ENCODE measurements at regions not wholly inside any gene's neighbourhood (a gene's known extent, or its start where the extent isn't known, plus 50 kb on each side); places are given as distances from the start of the nearest gene placed in this dataset.
A peak's percentile ranks its signal among the peaks of the same experiment; 100 is the strongest.

DNA sequence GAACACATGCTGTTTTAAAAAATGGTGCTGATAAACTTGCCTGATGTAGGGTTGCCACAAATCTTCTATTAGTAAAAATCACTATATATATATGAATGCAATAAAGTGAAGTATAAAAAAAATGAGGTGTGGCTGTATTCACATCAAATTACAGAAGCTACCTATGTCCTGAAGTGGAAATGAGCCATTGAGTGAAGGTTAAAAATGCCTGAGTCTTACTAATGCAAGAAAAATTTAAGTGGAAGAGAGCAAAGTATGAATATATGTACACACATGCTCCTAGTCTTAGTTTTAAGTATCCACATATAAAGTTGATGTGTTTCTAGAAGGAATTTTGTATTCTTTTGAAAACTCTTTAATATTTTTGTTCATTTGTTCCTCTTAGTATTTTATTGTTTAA, 808.3 kb upstream of the MAN1A1 start:
- H2AFZ ChIP-seq (ENCODE audit: control insufficient read depth, low read length): no peak overlapping the region
- no peaks in the 10 kb centered on the region for H3K4me1 ChIP-seq (ENCODE audit: control insufficient read depth, extremely low read depth, insufficient read depth, low read length)
- H3K27ac ChIP-seq (ENCODE audit: control insufficient read depth, insufficient read depth, low read length): no peak overlapping the region
- FAIRE-seq (no peak), DNase-seq (ENCODE audit: low read depth, low spot score) (peak; percentile 1)
- no peaks in the 10 kb centered on the region for H4K20me1 ChIP-seq (ENCODE audit: control insufficient read depth, extremely low read depth, insufficient read depth, low read length)
- H3K79me2 ChIP-seq (ENCODE audit: control insufficient read depth, insufficient read depth, low read length): no peaks in the 10 kb centered on the region
- no peak overlapping the region for H3K4me3 ChIP-seq (ENCODE audit: control insufficient read depth in 2 of 3, extremely low read depth in 1 of 3, insufficient read depth in 2 of 3, low read depth in 1 of 3, low read length in 3 of 3)
- H3K9me3 ChIP-seq (ENCODE audit: control insufficient read depth, low read depth, low read length): no peaks in the 10 kb centered on the region
- H3K4me2 ChIP-seq (ENCODE audit: control insufficient read depth, extremely low read depth, insufficient read depth, low read depth, low read length): no peak overlapping the region
- H3K36me3 ChIP-seq (ENCODE audit: control insufficient read depth in 2 of 2, extremely low read depth in 1 of 2, insufficient read depth in 2 of 2, low read length in 2 of 2): no peaks in the 10 kb centered on the region
- dilution Hi-C loops (cut with MboI; ENCODE audit: extremely low pct_ligation_motif_present, low sequenced_read_pairs): no loop called here
- H3K9ac ChIP-seq (ENCODE audit: control insufficient read depth, extremely low read depth, insufficient read depth, low read length): no peak overlapping the region
- H3K9me1 ChIP-seq (ENCODE audit: control insufficient read depth, extremely low read depth, insufficient read depth, low read length): no peaks in the 10 kb centered on the region
- TF ChIP-seq EZH2 (IDR thresholded peaks at IDR 0.05; ENCODE audit: low read length): no peak
- TF ChIP-seq, protein P1, sequence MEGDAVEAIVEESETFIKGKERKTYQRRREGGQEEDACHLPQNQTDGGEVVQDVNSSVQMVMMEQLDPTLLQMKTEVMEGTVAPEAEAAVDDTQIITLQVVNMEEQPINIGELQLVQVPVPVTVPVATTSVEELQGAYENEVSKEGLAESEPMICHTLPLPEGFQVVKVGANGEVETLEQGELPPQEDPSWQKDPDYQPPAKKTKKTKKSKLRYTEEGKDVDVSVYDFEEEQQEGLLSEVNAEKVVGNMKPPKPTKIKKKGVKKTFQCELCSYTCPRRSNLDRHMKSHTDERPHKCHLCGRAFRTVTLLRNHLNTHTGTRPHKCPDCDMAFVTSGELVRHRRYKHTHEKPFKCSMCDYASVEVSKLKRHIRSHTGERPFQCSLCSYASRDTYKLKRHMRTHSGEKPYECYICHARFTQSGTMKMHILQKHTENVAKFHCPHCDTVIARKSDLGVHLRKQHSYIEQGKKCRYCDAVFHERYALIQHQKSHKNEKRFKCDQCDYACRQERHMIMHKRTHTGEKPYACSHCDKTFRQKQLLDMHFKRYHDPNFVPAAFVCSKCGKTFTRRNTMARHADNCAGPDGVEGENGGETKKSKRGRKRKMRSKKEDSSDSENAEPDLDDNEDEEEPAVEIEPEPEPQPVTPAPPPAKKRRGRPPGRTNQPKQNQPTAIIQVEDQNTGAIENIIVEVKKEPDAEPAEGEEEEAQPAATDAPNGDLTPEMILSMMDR (optimal IDR thresholded peaks at IDR 0.05 in 1 of 3, IDR thresholded peaks at IDR 0.05 in 1 of 3, conservative IDR thresholded peaks at IDR 0.05 in 1 of 3; ENCODE audit: extremely low read depth in 1 of 3, insufficient read depth in 2 of 3, low read length in 3 of 3): no peak
- H3K27me3 ChIP-seq (ENCODE audit: control insufficient read depth, extremely low read depth, insufficient read depth, low read length): no peaks in the 10 kb centered on the region

DNA sequence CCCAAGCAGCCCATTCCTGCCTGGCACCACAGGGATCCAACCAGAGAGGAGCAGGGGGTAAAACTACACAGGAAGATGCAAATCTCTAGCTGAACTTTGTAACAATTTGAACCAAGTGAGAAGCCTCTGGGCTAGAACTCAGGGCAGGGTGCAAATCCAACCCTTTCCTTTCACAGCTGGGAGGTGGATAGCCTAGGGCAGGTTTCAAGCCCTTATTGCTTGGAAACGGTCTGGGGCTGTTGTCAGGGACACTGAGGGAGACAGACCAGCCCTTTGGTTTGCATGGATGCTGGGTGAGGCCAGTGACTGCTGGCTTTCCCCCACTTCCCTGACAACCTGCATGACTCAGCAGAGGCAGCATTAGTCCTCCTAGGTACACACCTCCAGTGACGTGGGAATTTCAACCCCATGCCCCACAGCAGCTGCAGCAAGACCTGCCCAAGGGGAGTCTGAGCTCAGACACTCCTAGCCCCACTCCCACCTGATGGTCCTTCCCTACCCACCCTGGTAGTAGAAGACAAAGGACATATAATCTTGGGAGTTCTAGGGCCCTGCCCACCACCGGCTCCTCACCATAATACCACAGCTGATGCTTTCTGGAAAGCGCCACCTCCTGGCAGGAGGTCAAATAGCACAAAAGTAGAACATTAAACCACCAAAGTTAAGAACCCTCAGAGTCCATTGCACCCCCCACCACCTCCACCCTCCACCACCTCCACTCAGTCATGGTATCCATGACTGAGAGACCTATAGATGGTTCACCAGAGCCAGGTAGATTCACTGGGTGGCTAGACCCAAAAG, 797.7 kb upstream of the MAN1A1 start:
- Histone ChIP-seq H4K20me1 (ENCODE audit: control insufficient read depth, extremely low read depth, insufficient read depth, low read length) (no peaks in the 10 kb centered on the region), H3K4me1 (ENCODE audit: control insufficient read depth, extremely low read depth, insufficient read depth, low read length) (no peaks in the 10 kb centered on the region), H3K27me3 (ENCODE audit: control insufficient read depth, extremely low read depth, insufficient read depth, low read length) (no peaks in the 10 kb centered on the region), H2AFZ (ENCODE audit: control insufficient read depth, low read length) (no peak overlapping the region), H3K9me1 (ENCODE audit: control insufficient read depth, extremely low read depth, insufficient read depth, low read length) (no peaks in the 10 kb centered on the region), H3K4me3 (ENCODE audit: control insufficient read depth in 2 of 3, extremely low read depth in 1 of 3, insufficient read depth in 2 of 3, low read depth in 1 of 3, low read length in 3 of 3) (no peak overlapping the region), H3K36me3 (ENCODE audit: control insufficient read depth in 2 of 2, extremely low read depth in 1 of 2, insufficient read depth in 2 of 2, low read length in 2 of 2) (no peaks in the 10 kb centered on the region), H3K4me2 (ENCODE audit: control insufficient read depth, extremely low read depth, insufficient read depth, low read depth, low read length) (no peak overlapping the region), H3K9me3 (ENCODE audit: control insufficient read depth, low read depth, low read length) (no peaks in the 10 kb centered on the region), H3K9ac (ENCODE audit: control insufficient read depth, extremely low read depth, insufficient read depth, low read length) (no peak overlapping the region), H3K27ac (ENCODE audit: control insufficient read depth, insufficient read depth, low read length) (no peak overlapping the region), H3K79me2 (ENCODE audit: control insufficient read depth, insufficient read depth, low read length) (no peaks in the 10 kb centered on the region)
- DNase-seq (ENCODE audit: low read depth, low spot score) (no peak), FAIRE-seq (no peak)
- TF ChIP-seq, protein P1 (optimal IDR thresholded peaks at IDR 0.05 in 1 of 3, IDR thresholded peaks at IDR 0.05 in 1 of 3, conservative IDR thresholded peaks at IDR 0.05 in 1 of 3; ENCODE audit: extremely low read depth in 1 of 3, insufficient read depth in 2 of 3, low read length in 3 of 3): no peak
- no peak for TF ChIP-seq EZH2 (IDR thresholded peaks at IDR 0.05; ENCODE audit: low read length)
- dilution Hi-C loops (cut with MboI; ENCODE audit: extremely low pct_ligation_motif_present, low sequenced_read_pairs): no loop called here

All from keratinocyte (primary cell).